GM19238 (cell line): ENCODE measurements at regions not wholly inside any gene's neighbourhood (a gene's known extent, or its start where the extent isn't known, plus 50 kb on each side); places are given as distances from the start of the nearest gene placed in this dataset.

Source experiments
- DNase-seq: peaks from one replicate; pipeline ENCODE4 v3.0.0; 2011; ENCODE audit warnings: low spot score; ENCODE audit not compliant: insufficient read length

DNA sequence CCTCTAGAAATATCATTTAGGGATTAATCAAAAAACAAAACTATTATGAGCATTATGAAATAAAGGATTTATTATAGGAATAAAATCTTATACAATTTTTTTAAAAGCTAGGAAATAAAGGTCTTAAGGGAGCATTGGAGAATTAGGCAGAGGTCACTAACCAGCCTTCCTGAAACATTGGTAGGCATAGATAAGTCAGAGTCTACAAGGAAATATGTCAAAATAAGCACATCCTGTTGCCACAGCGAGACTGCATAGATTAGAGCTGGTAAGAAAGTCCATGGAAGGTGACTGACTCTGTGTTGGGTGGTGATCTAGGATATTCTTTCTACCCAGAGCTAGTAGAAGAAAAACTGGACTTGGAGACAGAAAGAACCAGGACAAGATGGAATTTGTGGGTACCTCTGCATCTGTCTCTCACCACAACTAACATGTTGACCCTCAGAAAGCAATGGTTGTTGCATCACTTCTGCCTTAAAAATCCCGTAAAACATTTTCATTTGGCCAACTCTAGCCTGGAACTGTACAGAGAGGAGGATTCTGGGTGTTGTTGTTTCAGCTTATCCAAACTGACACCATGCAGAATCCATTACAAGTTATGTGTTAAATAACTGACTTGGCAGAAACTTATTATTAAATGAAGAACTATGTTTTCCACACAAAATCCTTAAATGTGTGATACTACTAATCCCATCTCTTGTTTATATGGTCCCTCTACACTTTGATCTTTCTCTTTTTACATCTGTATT, 77.1 kb downstream of the FBXO5 start:
- no peak for DNase-seq

DNA sequence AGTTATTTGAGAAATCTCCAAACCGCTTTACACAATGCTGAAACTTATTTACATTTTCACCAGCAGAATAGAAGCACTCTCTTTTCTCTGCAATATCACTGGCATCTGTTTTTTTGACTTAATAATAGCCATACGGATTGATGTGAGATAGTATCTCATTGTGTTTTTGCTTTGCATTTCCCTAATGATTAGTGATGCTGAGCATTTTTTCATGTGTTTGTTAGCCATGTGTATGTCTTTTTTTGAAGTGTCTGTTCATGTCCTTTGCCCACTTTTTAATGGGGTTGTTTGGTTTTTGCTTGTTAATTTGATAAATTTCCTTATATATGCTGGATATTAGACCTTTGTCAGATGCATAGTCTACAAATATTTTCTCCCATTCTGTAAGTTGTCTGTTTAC, 73.6 kb downstream of the FBXO5 start:
- no peak for DNase-seq

DNA sequence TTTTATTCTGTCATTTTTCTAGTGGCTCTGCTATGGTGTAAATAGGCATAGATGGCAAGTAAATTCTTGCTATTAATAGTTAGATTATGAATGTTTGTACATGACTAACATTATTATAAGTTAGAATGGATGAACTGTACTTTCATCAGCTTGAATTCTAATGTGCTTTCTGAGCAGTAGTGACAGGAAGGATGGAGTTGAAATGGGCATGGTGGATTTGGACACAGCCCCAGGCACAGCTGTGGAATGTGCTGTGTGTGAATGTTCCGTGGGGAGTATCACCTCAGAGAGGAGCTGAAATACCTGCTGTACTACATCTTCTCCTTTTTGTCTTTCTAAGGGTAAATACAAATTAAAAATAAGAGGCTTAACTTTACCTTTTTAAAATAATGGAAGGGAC, 66.8 kb downstream of the FBXO5 start:
- no peak for DNase-seq

DNA sequence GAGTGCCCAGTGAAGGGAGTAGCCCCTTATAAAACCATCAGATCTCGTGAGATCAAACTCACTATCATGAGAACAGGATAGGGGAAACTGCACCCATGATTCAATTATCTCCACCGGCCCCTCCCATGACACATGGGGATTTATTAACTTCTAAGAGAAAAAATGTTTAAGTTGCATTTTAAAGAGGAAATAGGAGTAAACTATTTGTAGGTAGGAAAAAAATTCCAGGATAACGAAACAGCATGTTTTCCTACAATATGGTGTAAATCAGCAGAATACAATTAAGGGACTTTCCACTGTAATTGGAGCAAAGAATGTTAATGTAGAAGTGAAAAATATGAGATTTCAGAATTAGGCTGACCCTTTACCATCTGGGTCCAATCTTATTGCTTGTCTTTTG, 63.9 kb downstream of the FBXO5 start:
- DNase-seq = no peak

DNA sequence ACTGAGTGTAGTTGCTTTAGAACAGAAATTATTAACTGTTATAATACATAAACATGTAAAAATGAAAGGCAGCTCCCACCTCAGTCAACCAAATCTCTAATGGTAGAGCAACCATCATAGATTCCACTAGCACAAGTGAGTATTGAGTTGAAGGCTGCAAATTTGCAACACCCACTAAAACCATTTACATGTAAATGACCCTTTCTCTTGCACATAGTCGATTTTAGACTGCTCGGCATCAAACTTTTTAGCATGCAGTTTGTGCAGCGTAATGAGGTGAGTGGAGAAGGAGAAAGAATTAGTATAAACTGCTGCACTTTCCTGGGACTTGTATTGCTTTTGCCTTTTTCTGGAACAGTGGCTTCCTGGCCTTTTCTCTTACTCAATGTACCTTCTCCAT, 62.8 kb downstream of the FBXO5 start:
- no peak for DNase-seq
